DMS153 (cell line): ENCODE measurements at regions not wholly inside any gene's neighbourhood (a gene's known extent, or its start where the extent isn't known, plus 50 kb on each side); places are given as distances from the start of the nearest gene placed in this dataset.
"Not testable (repeated sequence)": the region's sequence is repeated elsewhere in the genome, so short reads cannot be mapped to it uniquely, and the experiment has no call there.

Source experiments
- DNase-seq: peaks from one replicate; lab custom pipeline; 2025; lab: John Stamatoyannopoulos, UW

- no peak for DNase-seq
These were observed 52.5 kb upstream of the WDFY3 start for GRCh38 chr4:85018983-85019382.

DNA sequence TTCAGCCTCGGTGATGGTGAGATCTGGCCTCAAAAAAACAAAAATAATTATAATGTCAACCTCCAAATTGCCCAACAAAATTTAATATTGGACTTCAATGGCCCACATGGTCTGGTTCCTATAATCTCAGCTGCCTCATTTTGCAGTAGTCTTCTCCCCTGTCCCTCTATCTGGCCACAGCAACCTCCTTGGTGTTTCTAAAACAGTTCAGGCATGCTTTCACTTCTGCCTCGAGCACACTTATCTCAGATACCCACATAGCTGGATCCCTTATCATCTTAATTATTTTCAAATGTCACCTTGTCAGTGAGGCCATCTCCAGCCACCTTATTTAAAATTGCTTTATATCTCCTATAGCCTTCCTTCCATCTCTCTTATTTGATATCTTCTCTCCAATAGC is 52.9 kb upstream of the WDFY3 start:
- DNase-seq = no peak

DNA sequence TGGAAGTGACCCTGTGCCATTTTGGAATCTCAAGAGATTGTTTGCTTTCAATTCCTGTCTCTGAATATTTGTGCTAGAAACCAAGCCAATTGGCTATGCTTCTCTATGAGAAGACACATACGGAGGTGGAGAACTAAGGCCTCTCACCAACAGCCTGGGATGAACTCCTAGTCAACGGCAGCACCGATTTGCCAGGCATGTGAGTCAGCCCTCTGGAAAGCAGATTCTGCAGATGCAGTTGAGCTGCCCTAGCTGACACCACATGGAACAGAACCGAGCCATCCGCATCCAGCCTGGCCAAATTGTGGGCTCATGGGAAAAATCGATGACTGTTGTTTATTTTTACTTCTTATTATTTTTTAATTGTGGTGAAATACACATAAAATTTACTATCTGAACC is 58.2 kb upstream of the WDFY3 start:
- no peak for DNase-seq

GRCh38 chr4:85028910-85029309 is 62.4 kb upstream of the WDFY3 start:
- DNase-seq = no peak

- no peak for DNase-seq
These were observed 63.0 kb upstream of the WDFY3 start for GRCh38 chr4:85029453-85029852.

- DNase-seq = no peak
These were observed 63.7 kb upstream of the WDFY3 start for GRCh38 chr4:85030156-85030555.

- DNase-seq = not testable (repeated sequence)
These were observed 67.3 kb upstream of the WDFY3 start for GRCh38 chr4:85033838-85034237.

DNA sequence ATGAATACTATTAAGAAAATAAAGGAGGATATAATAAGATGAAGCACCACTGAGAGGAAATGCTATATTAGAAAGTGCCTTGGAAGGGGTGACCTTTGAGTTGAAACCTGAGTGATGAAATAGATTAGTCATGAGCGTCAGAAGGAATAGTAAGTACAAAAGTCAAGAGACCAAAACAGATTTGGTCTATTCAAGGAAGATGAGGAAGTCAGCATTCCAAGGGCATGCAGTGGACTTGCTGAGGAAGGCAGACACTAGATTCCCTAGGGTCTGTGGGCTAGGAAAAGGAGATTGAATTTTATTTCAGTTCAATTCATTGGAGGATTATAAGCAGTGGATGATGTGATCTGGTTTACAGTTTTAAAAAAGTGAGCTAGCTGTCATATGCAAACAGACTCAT is 73.0 kb upstream of the WDFY3 start:
- no peak for DNase-seq

DNA sequence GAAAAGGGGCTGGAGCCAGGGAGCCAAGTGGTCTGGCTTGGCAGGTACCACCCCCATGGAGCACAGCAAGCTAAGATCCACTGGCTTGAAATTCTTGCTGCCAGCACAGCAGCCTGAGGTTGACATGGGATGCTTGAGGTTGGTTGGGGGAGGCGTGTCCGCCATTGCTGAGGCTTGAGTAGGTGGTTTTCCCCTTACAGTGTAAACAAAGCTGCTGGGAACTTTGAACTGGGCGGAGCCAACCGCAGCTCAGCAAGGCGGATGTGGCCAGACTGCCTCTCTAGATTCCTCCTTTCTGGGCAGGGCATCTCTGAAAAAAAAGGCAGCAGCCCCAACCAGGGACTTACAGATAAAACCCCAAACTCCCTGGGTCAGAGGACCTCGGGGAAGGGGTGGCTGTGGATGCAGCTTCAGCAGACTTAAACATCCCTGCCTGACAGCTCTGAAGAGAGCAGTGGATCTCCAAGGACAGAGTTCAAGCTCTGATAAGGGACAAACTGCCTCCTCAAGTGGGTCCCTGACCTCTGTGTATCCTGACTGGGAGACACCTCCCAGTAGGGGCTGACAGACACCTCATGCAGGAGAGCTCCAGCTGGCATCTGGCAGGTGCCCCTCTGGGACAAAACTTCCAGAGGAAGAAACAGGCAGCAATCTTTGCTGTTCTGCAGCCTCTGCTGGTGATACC is 77.5 kb upstream of the WDFY3 start:
- DNase-seq = not testable (repeated sequence)

GRCh38 chr4:85050736-85051135 is 84.2 kb upstream of the WDFY3 start:
- DNase-seq = peak; percentile 24

DNA sequence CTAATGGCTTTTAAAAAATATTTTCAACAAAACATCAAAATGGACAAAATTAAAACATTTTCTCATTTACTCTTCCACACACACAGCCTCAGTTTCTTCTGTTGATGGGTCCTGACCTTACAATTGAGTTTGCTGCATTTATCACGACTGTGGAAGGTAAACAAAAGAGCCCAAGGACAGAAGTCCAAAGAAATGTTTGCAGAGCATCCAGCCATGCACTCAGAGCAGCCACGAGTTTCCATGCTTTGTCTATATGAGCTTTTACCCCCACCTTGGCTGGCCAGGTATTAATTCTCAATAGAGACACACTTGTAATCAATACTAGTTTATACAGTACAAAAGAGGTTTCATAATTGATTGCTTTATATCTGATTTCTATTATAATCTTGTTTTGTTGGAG is 85.0 kb upstream of the WDFY3 start:
- DNase-seq = no peak

DNA sequence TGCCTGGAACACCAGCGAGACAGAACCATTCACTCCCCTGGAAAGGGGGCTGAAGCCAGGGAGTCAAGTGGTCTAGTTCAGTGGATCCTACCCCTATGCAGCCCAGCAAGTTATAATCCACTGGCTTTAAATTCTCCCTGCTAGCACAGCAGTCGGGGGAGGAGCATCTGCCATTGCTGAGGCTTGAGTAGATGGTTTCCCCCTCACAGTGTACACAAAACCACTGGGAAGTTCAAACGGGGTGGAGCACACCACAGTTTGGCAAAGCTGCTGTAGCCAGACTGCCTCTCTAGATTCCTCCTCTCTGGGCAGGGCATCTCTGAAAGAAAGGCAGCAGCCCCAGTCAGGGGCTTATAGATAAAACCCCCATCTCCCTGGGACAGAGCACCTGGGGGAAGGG is 88.4 kb upstream of the WDFY3 start:
- not testable (repeated sequence) for DNase-seq

DNA sequence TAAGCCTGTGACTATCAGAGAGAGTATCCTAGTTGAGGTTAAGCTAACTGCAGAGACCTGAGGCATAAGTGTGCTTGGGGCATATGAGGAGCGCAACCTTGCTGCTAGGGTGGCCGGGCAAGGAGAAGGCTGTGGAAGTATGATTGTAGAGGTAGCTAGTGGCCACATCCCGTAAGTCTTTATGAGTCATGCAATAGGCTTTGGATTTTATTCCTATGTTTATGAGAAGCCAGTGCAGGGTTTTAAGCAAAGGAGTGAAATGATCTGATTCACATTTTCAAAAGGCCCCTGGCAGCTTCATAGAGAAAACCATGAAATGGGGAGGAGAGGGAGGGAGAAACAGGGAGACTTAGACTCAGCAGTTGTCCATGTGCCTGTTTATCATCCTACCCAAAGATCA is 92.1 kb upstream of the WDFY3 start:
- DNase-seq = no peak

DNA sequence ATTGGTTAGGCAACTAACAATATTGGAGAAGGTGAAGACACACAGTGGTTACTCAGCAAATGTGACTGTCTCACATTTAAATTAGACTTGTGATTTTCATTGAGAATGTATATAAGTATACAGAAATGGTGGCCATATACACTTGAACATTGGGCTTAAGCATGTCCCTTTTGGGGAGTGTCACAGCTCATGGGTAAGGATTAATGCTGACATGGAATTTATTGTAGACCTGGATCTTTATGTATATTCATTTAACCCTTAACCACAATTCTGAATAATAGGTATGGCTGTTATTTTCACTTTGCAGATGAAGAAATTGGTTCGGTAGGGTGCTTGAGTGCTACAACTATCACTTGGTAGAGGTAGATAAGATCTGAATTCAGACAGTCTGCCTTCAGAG is 95.5 kb upstream of the WDFY3 start:
- no peak for DNase-seq

GRCh38 chr4:85062466-85062865 is 96.0 kb upstream of the WDFY3 start:
- no peak for DNase-seq

GRCh38 chr4:85067342-85067741 is 100.9 kb upstream of the WDFY3 start:
- DNase-seq = no peak

DNA sequence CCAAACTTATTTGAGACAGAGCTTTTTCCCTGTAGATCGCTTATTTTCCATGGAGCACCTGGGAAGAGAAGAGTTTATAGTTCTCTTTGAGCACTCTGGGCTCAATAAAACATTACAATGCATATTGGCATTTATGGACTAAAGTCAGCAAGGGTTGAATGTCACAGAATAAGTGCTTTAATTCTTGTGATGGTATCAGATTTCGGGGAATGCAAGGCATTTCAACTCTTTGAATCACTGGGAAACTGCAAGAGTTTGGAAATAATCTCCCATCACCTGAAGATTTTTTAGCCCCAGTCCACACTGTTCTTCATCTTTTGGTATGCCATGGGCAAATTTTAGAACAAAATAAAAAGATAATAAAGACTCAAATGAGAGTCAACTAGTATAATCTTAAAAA is 111.5 kb upstream of the WDFY3 start:
- DNase-seq = no peak

DNA sequence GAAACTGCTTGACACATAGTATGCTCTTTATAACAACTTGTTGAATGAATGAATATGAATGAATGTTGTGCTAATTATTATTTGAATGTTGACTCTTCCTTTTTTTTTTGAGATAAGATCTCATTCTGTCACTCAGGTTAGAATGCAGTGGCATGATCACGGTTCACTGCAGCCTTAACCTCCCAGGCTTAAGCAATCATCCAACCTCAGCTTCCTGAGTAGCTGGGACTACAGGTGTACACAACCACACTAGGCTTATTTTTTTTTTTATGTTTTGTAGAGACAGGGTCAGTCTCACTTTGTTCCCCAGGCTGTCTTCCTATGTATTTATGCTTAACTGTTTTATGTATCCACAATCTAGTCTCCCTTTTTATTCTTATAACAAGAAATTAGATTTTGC is 114.7 kb upstream of the WDFY3 start:
- no peak for DNase-seq

DNA sequence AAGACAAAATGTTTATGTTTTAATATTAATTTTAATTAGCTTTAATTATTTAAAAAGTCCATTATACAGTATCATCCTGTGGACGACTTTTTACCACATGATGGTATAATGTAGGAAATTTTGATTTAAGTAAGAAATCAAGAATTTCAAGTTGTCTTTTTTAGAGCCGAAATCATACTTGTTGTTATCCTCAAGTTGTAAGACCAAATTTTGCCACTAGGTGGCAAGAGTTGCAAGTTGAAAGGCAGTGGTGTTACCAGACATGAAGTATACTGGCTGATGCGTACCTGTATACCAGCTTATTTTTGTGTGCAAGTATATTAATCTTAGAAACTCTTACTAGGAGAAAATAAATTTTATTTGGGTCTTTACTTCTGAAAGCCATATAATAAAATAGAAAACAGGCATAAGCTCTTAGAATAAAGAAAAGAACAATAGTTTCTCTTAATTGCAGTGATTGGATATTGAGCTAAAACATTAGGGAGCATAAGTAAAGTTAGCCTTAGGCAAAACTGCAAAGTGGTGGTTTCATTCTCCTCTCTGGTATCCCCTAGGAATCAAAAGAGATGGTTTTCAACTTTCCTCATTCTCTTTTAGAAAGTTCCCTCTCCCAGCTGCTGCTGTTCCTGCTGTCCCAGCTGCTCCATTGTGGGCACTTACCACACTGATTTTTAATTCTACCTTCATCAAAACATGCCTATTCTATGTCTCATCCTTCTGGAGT is 118.0 kb upstream of the WDFY3 start:
- DNase-seq = peak; percentile 67

DNA sequence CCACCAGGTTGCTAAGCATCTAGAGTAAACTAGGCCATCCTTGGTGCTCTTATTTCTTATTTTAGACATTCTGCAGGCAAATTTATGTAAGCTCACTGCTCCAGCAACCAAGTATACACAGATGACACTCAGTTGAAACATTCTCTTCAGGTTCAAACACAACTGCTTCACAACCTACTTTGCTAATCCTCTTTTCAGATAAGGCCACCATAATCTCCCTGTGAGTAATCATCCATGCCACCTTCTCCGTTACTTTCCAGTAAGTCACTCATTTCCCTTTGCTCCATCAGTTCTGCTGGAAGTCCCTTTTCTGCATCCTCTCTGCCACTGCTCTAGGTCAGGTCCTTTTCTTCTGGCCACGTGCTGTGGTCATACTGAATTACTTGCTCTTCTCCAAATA is 120.2 kb upstream of the WDFY3 start:
- DNase-seq = no peak

DNA sequence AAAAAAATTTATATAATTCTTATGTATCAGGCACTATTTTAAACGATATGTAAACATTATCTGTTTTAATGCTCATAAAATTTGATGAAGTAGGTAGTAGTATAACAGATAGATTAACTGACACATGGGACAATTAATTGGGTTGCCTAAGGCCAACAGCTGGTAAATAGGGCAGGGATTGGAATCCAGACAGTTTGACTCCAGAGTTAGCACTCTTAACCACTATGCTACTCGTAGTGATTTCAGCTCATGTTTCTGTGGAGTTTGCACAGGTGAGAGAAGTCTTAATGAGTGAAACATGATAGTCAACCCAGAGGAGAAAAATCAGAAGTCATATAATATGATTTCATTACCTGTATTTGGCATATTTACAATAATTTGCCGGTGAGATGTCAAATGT is 126.0 kb upstream of the WDFY3 start:
- DNase-seq = peak; percentile 87

- DNase-seq = peak; percentile 72
These were observed 126.5 kb upstream of the WDFY3 start for GRCh38 chr4:85092943-85093342.

- DNase-seq = no peak
These were observed 128.2 kb upstream of the WDFY3 start for GRCh38 chr4:85094735-85095134.

GRCh38 chr4:85102606-85103005 is 136.1 kb upstream of the WDFY3 start:
- no peak for DNase-seq
